Fibroblast of mammary gland (primary cell): ENCODE measurements at regions not wholly inside any gene's neighbourhood (a gene's known extent, or its start where the extent isn't known, plus 50 kb on each side); places are given as distances from the start of the nearest gene placed in this dataset.

Experiments used
- DNase-seq: peaks from one replicate; pipeline ENCODE4 v3.0.0-alpha.2; 2010; ENCODE audit warnings: low read depth
- H3K4me3 ChIP-seq: 2 replicates; pipeline ENCODE4 v1.5.1; 2011; ENCODE audit warnings: low read depth, mild to moderate bottlenecking, low read length, moderate library complexity; ENCODE audit not compliant: control insufficient read depth
- CTCF ChIP-seq: conservative IDR thresholded peaks from 2 replicates; pipeline ENCODE4 v1.5.1; 2011; ENCODE audit warnings: low read depth, low read length, inconsistent platforms; ENCODE audit not compliant: control insufficient read depth, insufficient read depth

GRCh38 chr1:187638733-187639434, 810.1 kb downstream of the PLA2G4A start:
- TF ChIP-seq CTCF = no peak
- DNase-seq = no peak
- H3K4me3 ChIP-seq = no peak overlapping the region

GRCh38 chr1:187641015-187641414, 812.3 kb downstream of the PLA2G4A start:
- TF ChIP-seq CTCF = no peak
- no peak for DNase-seq
- no peak overlapping the region for H3K4me3 ChIP-seq

DNA sequence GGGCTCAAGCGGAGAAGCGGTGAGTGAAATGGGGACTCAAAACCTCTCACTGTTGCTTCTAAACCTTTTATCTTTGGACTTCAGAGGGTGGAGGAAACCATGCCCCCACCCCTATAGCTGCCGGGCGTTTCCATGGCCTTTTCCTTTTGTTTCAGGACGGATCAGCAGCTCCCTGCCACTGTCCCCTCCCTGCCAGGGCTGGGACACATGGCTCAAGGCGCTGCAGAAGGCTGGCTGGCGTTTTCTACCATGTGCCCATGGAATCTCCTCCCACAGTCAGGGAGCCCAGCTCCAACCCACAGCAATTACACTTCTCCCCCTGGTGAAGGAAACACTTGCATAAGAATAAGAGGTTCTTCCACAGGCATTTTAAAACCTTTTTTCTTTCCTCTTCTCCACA, 812.7 kb downstream of the PLA2G4A start:
- no peak for DNase-seq
- no peak overlapping the region for H3K4me3 ChIP-seq
- no peak for TF ChIP-seq CTCF

- no peak for DNase-seq
- H3K4me3 ChIP-seq = no peak overlapping the region
- TF ChIP-seq CTCF = no peak
Measured at GRCh38 chr1:187641907-187642306, 813.2 kb downstream of the PLA2G4A start.

GRCh38 chr1:187645651-187646050, 816.9 kb downstream of the PLA2G4A start:
- DNase-seq = no peak
- no peak overlapping the region for H3K4me3 ChIP-seq
- TF ChIP-seq CTCF = no peak

GRCh38 chr1:187646536-187647107, 817.9 kb downstream of the PLA2G4A start:
- no peak for DNase-seq
- H3K4me3 ChIP-seq = no peak overlapping the region
- no peak for TF ChIP-seq CTCF

- no peak for DNase-seq
- H3K4me3 ChIP-seq = no peak overlapping the region
- TF ChIP-seq CTCF = no peak
Measured at GRCh38 chr1:187648091-187648490, 819.3 kb downstream of the PLA2G4A start.
